ENCODE measurements at regions not wholly inside any gene's neighbourhood (a gene's known extent, or its start where the extent isn't known, plus 50 kb on each side); places are given as distances from the start of the nearest gene placed in this dataset.

DNA sequence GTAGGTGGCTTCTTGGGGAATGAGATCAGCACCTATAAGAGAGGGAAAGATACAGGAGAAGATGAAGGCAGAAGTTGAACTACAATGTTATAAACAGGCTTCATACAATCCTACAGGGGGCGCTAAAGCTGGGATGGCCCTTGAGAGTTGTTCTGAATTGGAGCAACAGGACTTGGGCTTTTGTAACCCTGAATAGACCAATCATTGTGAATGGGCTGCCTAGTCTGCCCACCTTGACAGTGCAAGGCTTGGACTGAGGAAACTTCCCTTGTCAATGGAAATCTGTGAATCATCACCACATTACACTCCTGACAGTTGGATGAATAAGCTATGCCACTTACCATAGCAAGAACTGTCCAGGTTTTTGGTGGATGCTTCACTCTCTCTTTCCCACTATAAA, 306.1 kb downstream of the KCNC2 start:
- DNase-seq: no peak

DNA sequence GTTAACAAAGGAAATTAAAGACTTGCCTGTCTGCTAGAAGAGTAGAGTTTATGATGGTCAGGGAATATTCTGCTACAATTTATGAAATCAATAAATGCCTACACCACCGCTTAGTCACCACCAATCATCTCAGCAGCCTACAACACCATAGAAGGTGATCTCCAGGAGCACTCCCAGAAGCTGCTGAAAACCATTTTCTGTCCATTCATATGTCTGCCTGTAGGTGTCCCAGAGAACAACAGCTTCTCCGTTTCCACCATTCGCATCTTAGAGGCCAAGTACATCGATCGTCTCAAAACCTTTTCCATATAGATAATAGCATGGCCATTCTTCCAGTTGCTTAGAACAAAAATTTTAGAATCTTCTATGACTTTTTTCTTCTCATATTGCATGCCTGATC, 303.4 kb downstream of the KCNC2 start:
- no peak for DNase-seq

DNA sequence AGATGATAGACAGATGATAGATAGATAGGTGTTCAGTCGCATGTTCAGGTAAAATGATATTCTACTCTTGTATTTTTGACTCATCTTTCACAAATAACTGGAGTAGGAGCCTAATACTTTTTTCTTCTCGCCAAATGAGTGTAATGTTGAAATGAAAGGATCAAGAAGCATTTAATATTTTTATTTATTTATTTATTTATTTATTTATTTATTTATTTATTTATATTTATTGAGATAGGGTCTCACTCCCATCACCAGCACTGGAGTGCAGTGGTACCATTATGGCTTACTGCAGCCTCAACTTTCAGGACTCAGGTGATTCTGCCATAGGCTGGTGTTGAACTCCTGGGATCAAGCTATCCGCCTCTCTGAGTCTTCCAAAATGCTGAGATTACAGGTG, 298.8 kb downstream of the KCNC2 start:
- DNase-seq: no peak

DNA sequence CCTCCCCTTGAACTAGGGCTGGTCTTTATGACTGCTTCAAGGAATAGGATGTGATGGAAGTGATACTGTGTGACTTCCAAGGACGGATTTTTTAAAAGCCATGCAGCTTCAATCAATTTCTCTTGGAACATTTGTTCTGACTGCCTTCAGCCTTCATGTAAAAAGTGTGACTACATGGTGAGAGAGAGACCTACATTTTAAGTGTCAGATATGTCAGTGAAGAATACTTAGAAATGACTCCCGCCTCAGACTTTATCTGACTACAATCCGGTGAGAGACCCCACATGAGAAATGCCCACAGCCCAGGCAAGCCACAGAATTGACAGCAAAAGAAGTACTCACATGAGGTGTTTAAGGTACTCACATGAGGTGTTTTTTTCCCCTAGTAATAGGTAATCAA, 295.3 kb downstream of the KCNC2 start:
- DNase-seq: no peak

- no peak for DNase-seq
These were observed 293.9 kb downstream of the KCNC2 start for GRCh38 chr12:74915718-74916117.

- no peak for DNase-seq
These were observed 291.9 kb downstream of the KCNC2 start for GRCh38 chr12:74917743-74918142.

DNA sequence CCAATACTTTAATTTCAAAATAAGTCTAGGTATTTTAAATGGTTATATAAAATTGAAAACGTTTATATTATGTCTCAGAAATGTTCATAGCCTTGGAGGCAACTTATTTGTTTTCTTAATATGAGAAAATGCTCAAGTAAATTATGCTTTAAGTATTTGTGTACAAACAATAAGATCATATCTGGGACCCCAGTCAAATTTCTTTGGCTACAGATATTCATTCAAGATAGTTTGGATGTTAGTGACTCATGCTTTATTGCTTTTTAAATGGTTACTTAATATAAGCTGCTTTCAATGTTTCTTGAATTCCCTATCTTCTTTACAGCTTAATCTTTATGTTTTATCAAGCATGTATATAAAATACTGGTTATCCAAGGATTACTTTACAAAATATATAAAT, 291.3 kb downstream of the KCNC2 start:
- no peak for DNase-seq

GRCh38 chr12:74922117-74922516, 287.5 kb downstream of the KCNC2 start:
- DNase-seq: no peak

GRCh38 chr12:74922642-74923041, 287.0 kb downstream of the KCNC2 start:
- DNase-seq: no peak

GRCh38 chr12:74941670-74942069, 268.0 kb downstream of the KCNC2 start:
- no peak for DNase-seq

DNA sequence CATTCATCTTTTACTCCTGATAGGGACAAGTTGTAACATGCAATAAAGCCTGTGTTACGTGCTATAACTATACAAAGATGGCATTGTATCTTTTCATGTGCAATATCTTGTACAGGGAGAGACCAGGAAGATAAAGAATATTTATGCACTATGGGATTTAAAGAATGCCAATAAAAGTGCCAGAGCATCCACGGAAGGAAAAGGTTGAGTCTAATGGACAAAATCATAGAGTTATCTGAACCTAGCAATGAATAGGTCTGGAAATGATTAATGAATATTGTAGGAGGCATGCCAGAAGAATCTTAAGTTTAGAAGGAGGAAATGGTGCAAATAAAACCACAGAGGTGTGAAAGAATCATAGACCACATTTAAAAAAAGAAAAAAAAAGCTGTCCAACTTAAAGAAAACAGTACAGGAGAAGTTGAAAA, 263.9 kb downstream of the KCNC2 start:
- DNase-seq: no peak

DNA sequence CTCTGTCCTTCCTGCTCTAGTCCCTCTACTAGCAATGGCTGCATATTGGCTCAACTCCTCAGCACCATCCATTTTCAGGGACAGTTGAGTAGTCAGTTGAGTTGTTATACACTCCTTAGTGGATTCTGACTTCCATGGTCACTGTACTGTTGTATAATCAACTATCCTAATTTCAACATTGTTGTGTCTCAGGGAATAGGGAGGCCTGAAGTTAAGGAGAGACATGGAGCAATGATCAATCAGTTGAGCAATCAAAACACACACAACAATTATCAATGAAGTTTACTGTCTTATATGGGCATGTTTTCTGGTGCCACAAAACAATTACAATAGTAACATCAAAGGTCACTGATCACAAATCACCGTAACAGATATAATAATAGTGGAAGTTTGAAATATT, 255.9 kb downstream of the KCNC2 start:
- DNase-seq: no peak

- DNase-seq: no peak
These were observed 252.4 kb downstream of the KCNC2 start for GRCh38 chr12:74957231-74957630.

DNA sequence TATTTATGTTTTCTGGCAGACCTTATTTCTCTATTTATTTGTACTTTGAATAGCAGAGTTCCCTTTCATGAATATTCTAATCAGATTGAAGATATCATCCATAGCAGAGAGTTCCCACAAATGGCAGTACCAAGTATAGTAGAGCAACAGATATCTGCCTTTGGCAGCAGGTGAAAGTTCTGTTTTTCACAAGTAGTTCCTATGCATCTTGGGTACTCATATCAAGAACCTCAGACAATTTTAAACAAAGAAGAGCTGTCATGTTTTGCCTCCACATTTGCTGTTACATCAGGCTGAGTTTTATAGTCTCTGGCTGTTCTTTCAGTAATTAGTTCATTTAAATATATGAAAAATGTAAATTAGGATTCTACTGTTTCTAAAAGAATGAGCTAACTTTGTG, 252.0 kb downstream of the KCNC2 start:
- no peak for DNase-seq

GRCh38 chr12:74959657-74960056, 250.0 kb downstream of the KCNC2 start:
- no peak for DNase-seq

DNA sequence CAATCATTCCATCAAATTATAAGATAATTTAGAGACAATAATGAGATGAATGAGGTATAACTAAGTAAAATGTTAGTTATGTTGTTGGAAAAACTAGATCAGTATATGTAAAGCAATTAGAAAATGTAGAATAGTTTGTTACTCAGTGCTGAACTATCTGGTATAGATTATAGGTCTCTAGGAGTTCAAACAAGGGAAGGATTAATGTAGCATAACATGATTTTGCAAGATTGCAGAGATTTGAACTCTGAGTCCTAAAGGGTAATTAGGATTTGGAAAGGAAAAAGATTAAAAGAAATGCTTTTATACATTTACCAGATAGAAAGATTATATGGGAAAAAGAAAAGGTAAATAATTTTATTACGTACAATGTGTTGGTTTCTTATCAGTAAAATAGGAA, 246.3 kb downstream of the KCNC2 start:
- DNase-seq: no peak

DNA sequence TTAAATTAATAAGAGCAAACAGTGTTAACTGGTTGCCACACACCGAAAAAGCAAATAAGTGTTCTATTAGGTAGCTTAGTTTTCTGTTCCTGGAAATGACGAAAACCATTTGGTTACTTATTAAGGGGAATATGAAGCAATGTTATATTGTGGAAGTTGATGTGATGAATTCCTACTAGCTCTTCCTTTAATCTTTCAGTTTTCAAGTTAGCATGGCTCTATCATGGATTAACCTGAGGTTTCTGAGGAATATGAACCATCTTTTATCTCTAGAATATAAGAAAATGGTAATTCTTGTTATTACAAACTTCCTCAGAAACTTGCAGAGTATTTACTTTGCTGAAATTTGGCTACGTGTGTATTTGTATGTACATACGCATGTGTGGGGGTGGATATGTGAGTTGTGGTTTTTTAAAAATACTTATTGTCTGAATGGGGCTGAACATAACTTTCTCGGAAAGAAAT, 245.7 kb downstream of the KCNC2 start:
- no peak for DNase-seq

GRCh38 chr12:74964390-74964789, 245.2 kb downstream of the KCNC2 start:
- DNase-seq: no peak

DNA sequence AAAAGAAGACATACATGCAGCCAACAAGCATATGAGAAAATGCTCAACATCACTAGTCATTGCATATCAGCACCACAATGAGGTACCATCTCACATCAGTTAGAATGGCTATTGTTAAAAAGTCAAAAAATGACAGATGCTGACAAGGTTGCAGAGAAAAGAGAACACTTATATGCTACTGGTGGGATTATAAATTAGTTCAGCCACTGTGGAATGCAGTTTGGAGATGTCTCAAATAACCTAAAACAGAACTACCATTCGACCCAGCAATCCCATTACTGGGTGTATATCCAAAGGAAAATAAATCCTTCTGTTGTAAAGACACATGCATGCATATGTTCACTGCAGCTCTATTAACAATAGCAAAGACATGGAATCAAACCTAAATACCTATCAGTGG, 238.4 kb downstream of the KCNC2 start:
- DNase-seq: no peak

GRCh38 chr12:74977832-74978481, 231.7 kb downstream of the KCNC2 start:
- no peak for DNase-seq

DNA sequence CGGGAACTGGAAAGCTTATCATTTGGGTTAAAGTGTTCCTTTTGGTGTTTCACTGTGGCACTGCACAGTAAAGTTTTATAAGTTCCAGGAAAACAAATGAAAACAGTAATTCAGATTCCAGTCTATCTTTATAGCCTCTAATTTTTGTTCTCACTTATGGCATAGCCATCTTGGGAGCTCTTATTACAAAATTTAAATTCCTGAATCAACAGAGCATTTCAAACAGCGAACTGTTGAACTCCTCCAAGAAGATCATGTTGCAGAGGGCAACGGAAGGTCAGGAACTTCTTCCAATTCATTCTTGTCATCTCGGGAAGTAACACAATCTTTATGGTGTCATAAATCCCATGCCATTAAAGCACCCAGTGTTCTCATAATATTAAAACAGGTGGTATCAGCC, 229.1 kb downstream of the KCNC2 start:
- no peak for DNase-seq

GRCh38 chr12:74981541-74981940, 228.1 kb downstream of the KCNC2 start:
- DNase-seq: no peak

DNA sequence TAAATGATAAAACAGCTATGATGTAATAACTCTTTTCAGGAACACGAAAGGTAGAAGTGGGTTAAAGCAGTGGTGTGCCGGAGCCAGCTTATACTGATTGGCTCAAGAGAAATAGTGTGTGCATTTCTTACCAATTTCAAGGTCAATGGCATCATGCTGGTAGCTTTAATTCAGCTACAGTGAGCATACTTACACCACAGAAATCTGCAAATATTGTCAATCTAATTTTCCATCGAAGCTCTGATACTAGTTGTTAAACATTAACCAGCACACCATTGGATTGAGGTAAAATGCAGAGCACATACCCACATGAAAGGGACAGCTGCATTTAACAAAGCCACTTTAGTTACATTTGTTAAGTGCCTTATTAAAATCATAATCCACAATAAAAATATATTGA, 225.7 kb downstream of the KCNC2 start:
- DNase-seq: no peak

DNA sequence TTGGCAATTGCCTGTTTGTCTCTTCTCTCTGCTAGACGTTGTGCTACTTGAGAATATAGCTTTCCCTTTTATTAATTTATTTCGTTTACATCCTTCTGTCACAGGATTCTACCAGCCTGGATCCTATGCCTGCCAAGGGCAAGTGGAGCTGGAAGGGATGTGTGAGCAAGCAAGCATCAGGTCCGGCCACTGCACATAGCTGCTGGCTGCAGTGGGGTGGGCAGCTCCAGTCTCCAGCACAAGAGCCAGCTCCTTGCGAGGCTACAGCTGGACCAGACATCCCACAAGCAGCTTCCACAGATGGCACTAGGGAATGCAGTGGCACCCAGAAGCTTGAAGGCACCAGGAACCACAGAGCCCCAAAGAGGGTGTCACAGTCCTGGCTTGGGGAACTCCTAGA, 225.0 kb downstream of the KCNC2 start:
- DNase-seq: no peak

Measured in nucleus accumbens (tissue), 56 donors.